K562 (cell line): ENCODE measurements at regions not wholly inside any gene's neighbourhood (a gene's known extent, or its start where the extent isn't known, plus 50 kb on each side); places are given as distances from the start of the nearest gene placed in this dataset.

Experiments used
- ATF7 ChIP-seq: fragments of 450-650 bp; IDR thresholded peaks from 2 replicates; pipeline ENCODE4 v1.7.1; 2014; ENCODE audit warnings: mild to moderate bottlenecking, moderate library complexity
- CEBPG ChIP-seq, 3 experiments: fragments of 200-800 bp in 1 of 3; sonication (Bioruptor generic) in 1 of 3; sonication (generic) in 1 of 3; formaldehyde crosslinking in 1 of 3; IDR thresholded peaks in 2 of 3; conservative IDR thresholded peaks in 1 of 3; 2 replicates each; pipeline versions ENCODE4 v1.6.1 to v1.8.0; 2016 to 2022; ENCODE audit warnings: missing compliant biosample characterization in 2 of 3, missing genetic modification characterization in 2 of 3, mild to moderate bottlenecking in 1 of 3, missing genetic modification reagents in 1 of 3
- EP300 ChIP-seq: IDR thresholded peaks from 2 replicates; pipeline ENCODE4 v1.6.1; 2012; ENCODE audit warnings: low read length, improper control_type of control experiment
- FOXM1 ChIP-seq, 2 experiments: fragments of 450-650 bp in 1 of 2; sonication (generic) in 1 of 2; formaldehyde crosslinking in 1 of 2; IDR thresholded peaks; 2 replicates each; pipeline versions ENCODE4 v1.6.1 to v1.9.0; 2017 to 2022; ENCODE audit warnings: low read depth in 2 of 2, mild to moderate bottlenecking in 2 of 2, missing genetic modification reagents in 1 of 2, moderate library complexity in 1 of 2
- GTF3C2 ChIP-seq: IDR thresholded peaks from 3 replicates; pipeline ENCODE4 v1.6.1; 2011; ENCODE audit warnings: borderline replicate concordance, mild to moderate bottlenecking, moderate library complexity; ENCODE audit not compliant: insufficient read length; ENCODE audit errors: extremely low read depth
- IRF1 ChIP-seq: sonication (generic); formaldehyde crosslinking; IDR thresholded peaks from 2 replicates; pipeline ENCODE4 v1.8.0; 2022; ENCODE audit warnings: missing genetic modification reagents, mild to moderate bottlenecking, borderline replicate concordance
- JUND ChIP-seq, 2 experiments: IDR thresholded peaks; 2 replicates in 1 of 2; 3 replicates in 1 of 2; pipeline ENCODE4 v1.6.1; 2011; ENCODE audit warnings: borderline replicate concordance in 2 of 2, low read depth in 2 of 2, low read length in 2 of 2, improper control_type of control experiment in 1 of 2, missing biosample characterization in 1 of 2, missing genetic modification characterization in 1 of 2, missing genetic modification reagents in 1 of 2
- KLF1 ChIP-seq: fragments of 450-650 bp; IDR thresholded peaks from 2 replicates; pipeline ENCODE4 v1.6.1; 2016; ENCODE audit warnings: missing genetic modification characterization, missing compliant biosample characterization
- POU5F1 ChIP-seq: fragments of 150-350 bp; IDR thresholded peaks from 2 replicates; pipeline ENCODE4 v1.6.1; 2014; ENCODE audit warnings: borderline replicate concordance, low read length, low read depth, mild to moderate bottlenecking; ENCODE audit not compliant: partially characterized antibody
- SNAPC5 ChIP-seq: fragments of 250-450 bp; sonication (Bioruptor Pico); IDR thresholded peaks from 2 replicates; pipeline ENCODE4 v1.8.0; 2021; ENCODE audit warnings: moderate library complexity, mild to moderate bottlenecking, inconsistent platforms
- TCF3 ChIP-seq: sonication (generic); formaldehyde crosslinking; IDR thresholded peaks from 2 replicates; pipeline ENCODE4 v1.4.0; 2020; ENCODE audit warnings: mild to moderate bottlenecking, missing genetic modification reagents
- ZNF146 ChIP-seq: IDR thresholded peaks from one replicate; pipeline ENCODE4 v1.6.1; 2018; ENCODE audit warnings: missing compliant biosample characterization; ENCODE audit not compliant: unreplicated experiment
- ZNF232 ChIP-seq: sonication (generic); formaldehyde crosslinking; IDR thresholded peaks from 2 replicates; pipeline ENCODE4 v1.8.0; 2022; ENCODE audit warnings: mild to moderate bottlenecking, missing genetic modification reagents
- ZNF324 ChIP-seq: fragments of 250-450 bp; sonication (Bioruptor Pico); IDR thresholded peaks from 2 replicates; pipeline ENCODE4 v1.4.0; 2020; ENCODE audit warnings: mild to moderate bottlenecking
- TF ChIP-seq, protein P1 (sequence below), 2 experiments: fragments of 450-650 bp in 1 of 2; sonication (generic) in 1 of 2; formaldehyde crosslinking in 1 of 2; IDR thresholded peaks in 1 of 2; conservative IDR thresholded peaks in 1 of 2; 2 replicates each; pipeline versions ENCODE4 v1.6.1 to v1.8.1; 2016 to 2023; ENCODE audit warnings: mild to moderate bottlenecking in 2 of 2, moderate library complexity in 2 of 2, inconsistent platforms in 1 of 2, missing genetic modification reagents in 1 of 2
- TF ChIP-seq, protein P2 (sequence below), 2 experiments: fragments of 450-650 bp; conservative IDR thresholded peaks; 2 replicates each; pipeline ENCODE4 v1.6.1; 2017; ENCODE audit warnings: mild to moderate bottlenecking in 2 of 2, moderate library complexity in 2 of 2

GRCh38 chr1:22362626-22363402, 88.8 kb upstream of the ZBTB40 start (continued):
- TF ChIP-seq SNAPC5 (no peak), ZNF324 (CRISPR knock-in tag) (no peak), CEBPG (CRISPR knock-in tag; IDR thresholded peaks at IDR 0.05) (no peak), CEBPG (tag; conservative IDR thresholded peaks at IDR 0.05 in 1 of 2, IDR thresholded peaks at IDR 0.05 in 1 of 2) (no peak), IRF1 (CRISPR knock-in tag) (no peak), KLF1 (tag) (no peak), POU5F1 (no peak), ATF7 (peak; percentile 30; the same call in 1 of the 2 replicates), ZNF232 (CRISPR knock-in tag) (no peak), JUND (IDR thresholded peaks at IDR 0.05; ENCODE audit: borderline replicate concordance, low read depth, low read length) (peak; percentile 27; the same call in 1 of the 2 replicates), JUND (tag; IDR thresholded peaks at IDR 0.05; ENCODE audit: borderline replicate concordance, low read depth, low read length) (no peak; the same call in 2 of the 3 replicates), GTF3C2 (no peak), EP300 (no peak), FOXM1 (IDR thresholded peaks at IDR 0.05; ENCODE audit: low read depth) (no peak), FOXM1 (CRISPR knock-in tag; IDR thresholded peaks at IDR 0.05; ENCODE audit: low read depth) (no peak), ZNF146 (CRISPR knock-in tag) (no peak), TCF3 (CRISPR knock-in tag) (peak; percentile 80)
- TF ChIP-seq, protein P1, sequence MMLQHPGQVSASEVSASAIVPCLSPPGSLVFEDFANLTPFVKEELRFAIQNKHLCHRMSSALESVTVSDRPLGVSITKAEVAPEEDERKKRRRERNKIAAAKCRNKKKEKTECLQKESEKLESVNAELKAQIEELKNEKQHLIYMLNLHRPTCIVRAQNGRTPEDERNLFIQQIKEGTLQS (IDR thresholded peaks at IDR 0.05), result 0 out of 2 replicates have a peak, but pooled peaks have one; percentile 11
- TF ChIP-seq, protein P1 (CRISPR knock-in tag; conservative IDR thresholded peaks at IDR 0.05), result no peak
- TF ChIP-seq, protein P2, sequence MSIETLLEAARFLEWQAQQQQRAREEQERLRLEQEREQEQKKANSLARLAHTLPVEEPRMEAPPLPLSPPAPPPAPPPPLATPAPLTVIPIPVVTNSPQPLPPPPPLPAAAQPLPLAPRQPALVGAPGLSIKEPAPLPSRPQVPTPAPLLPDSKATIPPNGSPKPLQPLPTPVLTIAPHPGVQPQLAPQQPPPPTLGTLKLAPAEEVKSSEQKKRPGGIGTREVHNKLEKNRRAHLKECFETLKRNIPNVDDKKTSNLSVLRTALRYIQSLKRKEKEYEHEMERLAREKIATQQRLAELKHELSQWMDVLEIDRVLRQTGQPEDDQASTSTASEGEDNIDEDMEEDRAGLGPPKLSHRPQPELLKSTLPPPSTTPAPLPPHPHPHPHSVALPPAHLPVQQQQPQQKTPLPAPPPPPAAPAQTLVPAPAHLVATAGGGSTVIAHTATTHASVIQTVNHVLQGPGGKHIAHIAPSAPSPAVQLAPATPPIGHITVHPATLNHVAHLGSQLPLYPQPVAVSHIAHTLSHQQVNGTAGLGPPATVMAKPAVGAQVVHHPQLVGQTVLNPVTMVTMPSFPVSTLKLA (conservative IDR thresholded peaks at IDR 0.05), result peak in 1 of 2 experiments; percentile 47; a peak in 1 of 4 replicates
